DND-41 (cell line): ENCODE measurements at regions not wholly inside any gene's neighbourhood (a gene's known extent, or its start where the extent isn't known, plus 50 kb on each side); places are given as distances from the start of the nearest gene placed in this dataset.

Experiments
- ATAC-seq: fragments of 200-7000 bp; cut with Tn5 transposase; 3 replicates; pipeline ENCODE4 v1.9.1; 2021; ENCODE audit warnings: low read depth; ENCODE audit not compliant: insufficient read depth
- DNase-seq: peaks from one replicate; pipeline ENCODE4 v3.0.0-alpha.2; 2020
- H2AFZ ChIP-seq: 2 replicates; pipeline ENCODE4 v1.6.0; 2012; ENCODE audit warnings: low read depth, low read length
- H3K27ac ChIP-seq: 2 replicates; pipeline ENCODE4 v1.5.1; 2012; ENCODE audit warnings: low read length, inconsistent platforms
- H3K27me3 ChIP-seq: fragments of 200-600 bp; sonication (generic); 2 replicates; pipeline ENCODE4 v1.6.0; 2012; ENCODE audit warnings: low read length, mild to moderate bottlenecking, inconsistent platforms; ENCODE audit not compliant: insufficient read depth, poor library complexity
- H3K36me3 ChIP-seq: 2 replicates; pipeline ENCODE4 v1.5.1; 2012; ENCODE audit warnings: low read length, inconsistent platforms; ENCODE audit not compliant: insufficient read depth
- H3K4me1 ChIP-seq: 2 replicates; pipeline ENCODE4 v1.5.1; 2012; ENCODE audit warnings: mild to moderate bottlenecking, low read length; ENCODE audit not compliant: insufficient read depth
- H3K4me2 ChIP-seq: 2 replicates; pipeline ENCODE4 v1.6.0; 2012; ENCODE audit warnings: mild to moderate bottlenecking, moderate library complexity, low read length, inconsistent platforms; ENCODE audit not compliant: insufficient read depth
- H3K4me3 ChIP-seq, 2 experiments: fragments of 200-600 bp in 1 of 2; shearing (Covaris generic) in 1 of 2; 2 replicates each; pipeline ENCODE4 v1.5.1; 2012 to 2016; ENCODE audit warnings: inconsistent platforms in 2 of 2, low read length in 2 of 2, mild to moderate bottlenecking in 2 of 2, low read depth in 1 of 2, moderate library complexity in 1 of 2
- H3K79me2 ChIP-seq: 2 replicates; pipeline ENCODE4 v1.6.0; 2012; ENCODE audit warnings: low read length, inconsistent platforms; ENCODE audit not compliant: insufficient read depth
- H3K9ac ChIP-seq: 2 replicates; pipeline ENCODE4 v1.6.0; 2012; ENCODE audit warnings: low read depth, mild to moderate bottlenecking, inconsistent platforms, low read length, moderate library complexity
- H3K9me3 ChIP-seq: 2 replicates; pipeline ENCODE4 v1.5.1; 2012; ENCODE audit warnings: low read length, moderate library complexity, mild to moderate bottlenecking, inconsistent platforms; ENCODE audit not compliant: insufficient read depth, severe bottlenecking
- H4K20me1 ChIP-seq: 2 replicates; pipeline ENCODE4 v1.6.0; 2012; ENCODE audit warnings: low read length; ENCODE audit not compliant: insufficient read depth
- CTCF ChIP-seq: IDR thresholded peaks from 2 replicates; pipeline ENCODE4 v1.5.1; 2012; ENCODE audit warnings: borderline replicate concordance, low read length, moderate library complexity, mild to moderate bottlenecking; ENCODE audit not compliant: poor library complexity, severe bottlenecking; ENCODE audit errors: extremely low read depth
- EZH2 ChIP-seq: IDR thresholded peaks from 3 replicates; pipeline ENCODE4 v1.6.1; 2012; ENCODE audit warnings: borderline replicate concordance, low read depth, mild to moderate bottlenecking, moderate library complexity, low read length, inconsistent platforms; ENCODE audit not compliant: severe bottlenecking

DNA sequence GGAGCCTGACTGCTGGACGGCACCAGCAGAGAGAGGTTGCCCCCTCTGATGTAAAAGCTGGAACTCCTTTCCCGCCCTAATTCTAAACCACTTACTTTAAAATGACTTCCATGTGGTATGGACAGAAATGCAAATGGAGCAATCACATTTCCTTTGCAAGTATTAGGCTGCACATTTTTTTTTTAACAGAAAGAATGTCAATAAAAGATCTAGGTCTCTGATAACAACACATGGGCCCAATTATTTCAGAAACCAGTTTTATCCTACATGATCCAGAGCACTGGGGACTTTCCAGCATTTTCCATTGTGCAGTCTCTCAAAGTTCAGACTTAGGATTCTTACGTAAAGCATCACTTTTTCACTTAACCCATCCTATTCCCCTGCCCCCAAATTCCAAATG is 203.7 kb downstream of the NXNL2 start:
- H3K9ac ChIP-seq: no peak overlapping the region
- no peak for DNase-seq
- TF ChIP-seq EZH2 (no peak), CTCF (no peak)

GRCh38 chr9:88739373-88739772 is 204.4 kb downstream of the NXNL2 start:
- ATAC-seq: no peak
- H3K4me3 ChIP-seq: no peak overlapping the region
- H3K27ac ChIP-seq: no peak overlapping the region
- H3K4me1 ChIP-seq: no peaks in the 10 kb centered on the region
- no peak overlapping the region for H2AFZ ChIP-seq
- no peaks in the 10 kb centered on the region for H3K36me3 ChIP-seq
- H3K9ac ChIP-seq: no peak overlapping the region
- DNase-seq: no peak
- no peaks in the 10 kb centered on the region for H3K9me3 ChIP-seq
- H4K20me1 ChIP-seq: no peaks in the 10 kb centered on the region
- peaks cover 3% of the 10 kb centered on the region for H3K27me3 ChIP-seq
- H3K79me2 ChIP-seq: no peaks in the 10 kb centered on the region
- no peak overlapping the region for H3K4me2 ChIP-seq
- no peak for TF ChIP-seq CTCF
- no peak for TF ChIP-seq EZH2

More for the DNA sequence above, 203.7 kb downstream of the NXNL2 start:
- H3K4me1 ChIP-seq: no peaks in the 10 kb centered on the region
- H4K20me1 ChIP-seq: no peaks in the 10 kb centered on the region
- no peak overlapping the region for H3K4me3 ChIP-seq
- H3K4me2 ChIP-seq: no peak overlapping the region
- H3K36me3 ChIP-seq: no peaks in the 10 kb centered on the region
- peaks cover 3% of the 10 kb centered on the region for H3K27me3 ChIP-seq
- no peak overlapping the region for H3K27ac ChIP-seq
- ATAC-seq: no peak
- no peaks in the 10 kb centered on the region for H3K9me3 ChIP-seq
- no peaks in the 10 kb centered on the region for H3K79me2 ChIP-seq
- no peak overlapping the region for H2AFZ ChIP-seq

DNA sequence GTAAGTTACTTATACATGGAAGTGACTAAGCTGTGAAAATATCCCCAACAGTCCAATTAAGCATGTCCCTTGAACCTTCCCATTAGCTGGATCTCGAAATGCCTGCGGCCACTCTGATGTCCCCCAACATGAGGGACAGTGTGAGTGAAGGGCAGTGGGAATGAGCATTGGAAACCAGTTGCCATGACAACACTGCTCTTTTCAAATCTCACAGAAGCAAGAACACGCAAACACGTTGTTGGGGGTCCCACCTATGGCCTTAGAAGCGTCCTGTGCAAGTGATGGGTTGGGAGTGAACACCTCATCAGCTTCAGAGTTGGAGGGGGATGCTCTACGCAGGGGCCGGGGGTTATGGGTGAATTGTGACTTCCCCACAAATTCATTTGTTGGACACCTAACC is 205.9 kb downstream of the NXNL2 start:
- Histone ChIP-seq H3K4me2 (no peak overlapping the region), H3K27ac (no peak overlapping the region), H3K27me3 (peaks cover 3% of the 10 kb centered on the region), H3K9ac (no peak overlapping the region), H3K4me1 (no peaks in the 10 kb centered on the region), H4K20me1 (no peaks in the 10 kb centered on the region), H3K36me3 (no peaks in the 10 kb centered on the region), H2AFZ (no peak overlapping the region), H3K9me3 (no peaks in the 10 kb centered on the region), H3K4me3 (no peak overlapping the region), H3K79me2 (no peaks in the 10 kb centered on the region)
- DNase-seq (no peak), ATAC-seq (no peak)
- no peak for TF ChIP-seq EZH2
- no peak for TF ChIP-seq CTCF

DNA sequence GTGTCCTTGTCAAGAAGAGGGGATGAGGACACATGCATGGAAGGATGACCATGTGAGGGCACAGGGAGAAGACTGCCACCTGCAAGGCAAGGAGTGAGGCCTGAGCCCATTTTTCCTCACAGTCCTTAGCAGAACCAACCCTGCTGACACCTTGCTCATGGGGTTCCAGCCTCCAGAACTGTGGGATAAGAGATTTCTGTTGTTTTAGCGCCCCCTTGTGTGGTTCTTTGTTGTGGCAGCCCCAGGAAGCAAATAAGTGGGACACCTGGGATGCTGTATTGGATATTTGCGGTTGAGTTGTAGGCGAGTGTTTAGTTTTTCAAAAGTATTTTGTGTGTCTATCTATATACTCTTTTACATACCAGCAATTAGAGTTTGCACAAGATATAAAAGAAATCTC is 206.4 kb downstream of the NXNL2 start:
- ATAC-seq (no peak), DNase-seq (peak; percentile 17)
- Histone ChIP-seq H4K20me1 (no peaks in the 10 kb centered on the region), H3K9ac (no peak overlapping the region), H3K9me3 (no peaks in the 10 kb centered on the region), H3K27me3 (peaks cover 3% of the 10 kb centered on the region), H3K4me2 (no peak overlapping the region), H3K79me2 (no peaks in the 10 kb centered on the region), H3K27ac (no peak overlapping the region), H3K36me3 (no peaks in the 10 kb centered on the region), H3K4me1 (no peaks in the 10 kb centered on the region), H2AFZ (no peak overlapping the region), H3K4me3 (no peak overlapping the region)
- TF ChIP-seq EZH2 (no peak), CTCF (peak; percentile 57)
